WERI-Rb-1 (cell line): ENCODE measurements at regions not wholly inside any gene's neighbourhood (a gene's known extent, or its start where the extent isn't known, plus 50 kb on each side); places are given as distances from the start of the nearest gene placed in this dataset.

Experiments used
- DNase-seq: peaks from one replicate; pipeline ENCODE4 v3.0.0-alpha.2; 2020
- H3K27ac ChIP-seq: fragments of 250-450 bp; sonication (Bioruptor Pico); 2 replicates; pipeline ENCODE4 v1.5.1; 2020; ENCODE audit warnings: mild to moderate bottlenecking, moderate library complexity
- H3K27me3 ChIP-seq: fragments of 250-450 bp; sonication (Bioruptor Pico); 2 replicates; pipeline ENCODE4 v1.5.1; 2021; ENCODE audit warnings: mild to moderate bottlenecking, low read depth, moderate library complexity; ENCODE audit not compliant: insufficient read depth, severe bottlenecking
- H3K36me3 ChIP-seq: fragments of 250-450 bp; sonication (Bioruptor Pico); 2 replicates; pipeline ENCODE4 v1.5.1; 2020; ENCODE audit warnings: mild to moderate bottlenecking, moderate library complexity
- H3K4me3 ChIP-seq: 2 replicates; pipeline ENCODE4 v1.5.1; 2011; ENCODE audit warnings: low read depth, mild to moderate bottlenecking, control low read depth, low read length
- H3K9me3 ChIP-seq: fragments of 250-450 bp; sonication (Bioruptor Pico); 2 replicates; pipeline ENCODE4 v1.5.1; 2021; ENCODE audit warnings: mild to moderate bottlenecking, moderate library complexity; ENCODE audit not compliant: severe bottlenecking
- CTCF ChIP-seq: IDR thresholded peaks from 2 replicates; pipeline ENCODE4 v1.5.1; 2011; ENCODE audit warnings: low read depth, mild to moderate bottlenecking, control low read depth, inconsistent platforms, low read length

- Histone ChIP-seq H3K4me3 (no peak overlapping the region), H3K27ac (no peak overlapping the region), H3K27me3 (no peaks in the 10 kb centered on the region), H3K36me3 (no peaks in the 10 kb centered on the region), H3K9me3 (no peaks in the 10 kb centered on the region)
- no peak for DNase-seq
- no peak for TF ChIP-seq CTCF
These were observed 73.3 kb downstream of the SNRPE start for GRCh38 chr1:203934651-203935050.

- Histone ChIP-seq H3K27me3 (no peaks in the 10 kb centered on the region), H3K9me3 (no peaks in the 10 kb centered on the region), H3K27ac (no peak overlapping the region), H3K4me3 (no peak overlapping the region), H3K36me3 (no peaks in the 10 kb centered on the region)
- DNase-seq, result no peak
- TF ChIP-seq CTCF, result no peak
These were observed 73.9 kb downstream of the SNRPE start for GRCh38 chr1:203935321-203935720.

GRCh38 chr1:203937678-203938330 is 76.4 kb downstream of the SNRPE start:
- H3K27me3 ChIP-seq, result no peaks in the 10 kb centered on the region
- DNase-seq, result no peak
- H3K4me3 ChIP-seq, result no peak overlapping the region
- no peaks in the 10 kb centered on the region for H3K36me3 ChIP-seq
- H3K9me3 ChIP-seq, result no peaks in the 10 kb centered on the region
- TF ChIP-seq CTCF, result no peak
- H3K27ac ChIP-seq, result no peak overlapping the region

GRCh38 chr1:203944651-203945404 is 83.4 kb downstream of the SNRPE start:
- Histone ChIP-seq H3K27me3 (no peaks in the 10 kb centered on the region), H3K36me3 (no peaks in the 10 kb centered on the region), H3K27ac (no peak overlapping the region), H3K9me3 (no peaks in the 10 kb centered on the region), H3K4me3 (no peak overlapping the region)
- DNase-seq, result no peak
- no peak for TF ChIP-seq CTCF

- DNase-seq, result no peak
- no peak for TF ChIP-seq CTCF
- Histone ChIP-seq H3K36me3 (no peaks in the 10 kb centered on the region), H3K9me3 (peaks cover 34% of the 10 kb centered on the region), H3K27me3 (peaks cover 4% of the 10 kb centered on the region), H3K27ac (no peak overlapping the region), H3K4me3 (no peak overlapping the region)
These were observed 92.9 kb downstream of the SNRPE start for GRCh38 chr1:203954293-203954692.
